NCI-H2196 treated with DMSO at 0.1 percent for 48 hours (cell line): ENCODE measurements at regions not wholly inside any gene's neighbourhood (a gene's known extent, or its start where the extent isn't known, plus 50 kb on each side); places are given as distances from the start of the nearest gene placed in this dataset.

ENCODE experiments used
- DNase-seq: peaks from one replicate; lab custom pipeline; 2025; ENCODE audit not compliant: unreplicated experiment; lab: John Stamatoyannopoulos, UW

DNA sequence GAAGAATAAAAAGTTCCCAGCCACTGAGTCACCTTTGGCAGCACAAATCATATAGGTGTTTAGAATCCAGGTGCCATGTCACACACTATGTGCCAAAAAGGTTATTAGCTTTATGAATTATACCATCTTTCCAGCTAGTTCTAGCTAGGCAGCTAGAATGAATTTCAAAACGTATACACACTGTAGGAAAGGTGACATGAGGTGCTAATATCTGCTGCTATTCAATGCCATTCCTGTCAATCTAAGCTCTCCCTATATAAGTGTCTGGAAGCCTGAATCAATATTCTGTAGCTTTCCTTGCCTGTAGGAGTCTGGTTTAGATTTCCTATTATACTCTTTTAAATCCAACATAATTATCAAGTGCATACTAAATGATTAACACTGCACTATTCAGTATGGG lies 868.6 kb downstream of the GATA3 start:
- DNase-seq, result no peak

DNA sequence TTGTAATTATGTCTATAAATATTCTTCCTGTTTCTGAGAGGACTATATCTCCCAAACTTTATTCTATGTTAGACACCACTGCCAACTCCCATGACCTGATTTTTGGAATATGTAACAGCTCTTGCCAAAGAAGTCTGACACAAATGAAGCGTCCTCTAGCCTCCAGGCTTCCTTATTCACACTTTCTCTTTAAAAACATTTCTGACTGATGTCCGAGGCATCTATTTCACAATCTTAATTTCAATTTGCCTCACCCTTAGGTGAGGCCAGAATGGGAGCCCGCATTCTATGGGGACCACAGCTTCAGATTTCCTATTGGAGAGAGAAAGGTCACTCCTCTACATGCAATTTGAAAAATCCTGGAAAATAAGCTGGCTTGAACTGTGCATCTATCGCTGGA lies 873.2 kb downstream of the GATA3 start:
- DNase-seq, result no peak

DNA sequence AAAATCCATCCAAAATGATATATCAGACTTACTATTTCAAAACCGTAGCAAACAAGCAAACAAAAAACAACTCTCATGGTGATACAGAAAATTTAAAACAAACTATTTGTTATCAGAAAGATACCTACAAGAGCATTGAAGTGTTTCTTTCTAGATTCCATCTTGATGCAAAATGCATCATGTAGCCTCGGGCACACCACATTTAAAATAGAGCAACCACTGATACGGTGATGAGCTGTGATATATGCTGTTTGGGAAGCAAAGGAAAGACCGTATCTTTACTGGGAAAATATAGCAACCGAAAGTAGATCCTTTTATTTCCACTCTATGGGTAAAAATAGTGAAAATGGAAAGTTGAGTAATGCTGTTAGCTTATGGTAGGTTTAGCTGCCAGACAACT lies 892.0 kb downstream of the GATA3 start:
- DNase-seq, result no peak

DNA sequence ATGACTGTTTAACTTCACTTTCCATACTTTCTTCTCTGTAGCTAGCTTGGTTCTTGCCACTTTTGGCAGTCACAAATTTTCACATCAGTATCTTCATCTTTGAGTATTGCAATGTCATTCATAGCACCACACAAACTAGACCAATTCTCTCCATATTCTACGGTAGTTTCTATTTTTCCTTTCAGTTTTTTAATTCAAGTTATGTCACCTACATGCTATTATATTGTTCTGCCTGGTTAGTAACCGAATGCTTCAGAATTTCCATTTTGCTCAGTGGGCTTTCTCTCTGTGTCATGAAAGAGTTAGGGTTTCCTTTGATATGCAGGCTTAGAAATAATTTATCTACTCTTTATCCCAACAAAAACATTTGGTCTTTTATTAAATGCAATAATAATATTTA lies 896.5 kb downstream of the GATA3 start:
- no peak for DNase-seq

DNA sequence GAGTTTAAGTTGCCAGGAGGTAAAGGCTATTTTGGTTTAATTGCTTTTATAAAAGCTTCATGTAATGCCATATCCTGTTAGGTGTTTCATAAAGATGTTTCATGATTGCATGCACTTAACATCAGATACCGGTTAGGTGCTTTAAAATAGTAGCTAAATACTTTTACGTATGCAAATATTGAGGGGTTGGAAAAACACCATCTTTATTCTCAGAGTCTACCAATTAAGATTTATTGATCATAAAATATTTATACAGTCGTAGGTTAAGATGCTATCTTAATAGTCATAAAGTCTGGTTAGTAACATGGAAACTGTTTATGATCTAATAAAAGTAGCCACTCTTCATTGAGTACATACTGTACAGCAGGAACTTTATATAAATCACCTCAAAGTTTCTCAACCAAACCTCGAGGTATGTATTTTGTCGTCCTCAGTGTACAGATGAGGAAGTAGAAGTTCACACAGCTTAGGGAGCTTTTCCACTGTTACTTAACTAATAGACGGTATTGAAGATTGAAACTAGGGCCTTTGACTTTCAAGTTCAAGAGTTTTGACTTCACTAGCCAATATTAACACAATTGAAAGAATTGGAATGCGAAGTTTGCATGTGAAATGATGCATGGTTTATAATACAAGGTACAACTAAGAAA lies 897.1 kb downstream of the GATA3 start:
- DNase-seq, result no peak

DNA sequence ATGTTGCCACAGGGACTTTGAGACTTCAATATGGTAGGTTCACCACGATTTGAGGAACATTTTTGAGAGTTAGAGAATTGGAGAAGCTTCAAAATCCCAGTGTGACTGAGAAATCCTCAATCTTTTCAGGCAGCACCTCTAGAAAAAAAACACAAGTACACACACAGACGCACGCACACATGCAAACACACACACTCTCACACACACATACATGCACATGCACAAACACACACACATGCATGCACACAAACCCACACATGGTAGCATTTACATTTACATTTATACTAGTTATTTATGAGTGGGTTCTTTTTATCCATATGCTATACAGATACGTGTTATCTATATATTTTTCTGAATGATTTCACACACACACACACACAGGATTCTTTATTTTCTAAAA lies 901.9 kb downstream of the GATA3 start:
- no peak for DNase-seq

DNA sequence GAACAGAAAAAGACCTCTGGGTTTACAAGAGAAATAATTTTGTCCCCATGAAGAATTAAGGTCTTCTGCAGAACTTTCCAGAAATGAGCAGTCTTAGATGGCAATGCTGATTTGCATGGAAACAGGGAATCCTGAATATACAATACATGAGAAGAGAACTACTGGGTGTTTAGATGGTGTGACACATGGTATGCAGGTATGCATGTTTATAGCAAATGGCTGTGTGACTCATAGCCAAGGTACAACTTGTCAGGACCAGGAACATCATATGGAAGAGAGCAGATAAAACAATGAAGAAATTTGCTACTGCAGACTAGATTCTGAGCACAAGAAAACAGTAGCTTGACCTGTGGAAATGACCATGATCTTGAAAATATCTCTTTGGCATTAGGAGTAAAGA lies 907.8 kb downstream of the GATA3 start:
- no peak for DNase-seq

DNA sequence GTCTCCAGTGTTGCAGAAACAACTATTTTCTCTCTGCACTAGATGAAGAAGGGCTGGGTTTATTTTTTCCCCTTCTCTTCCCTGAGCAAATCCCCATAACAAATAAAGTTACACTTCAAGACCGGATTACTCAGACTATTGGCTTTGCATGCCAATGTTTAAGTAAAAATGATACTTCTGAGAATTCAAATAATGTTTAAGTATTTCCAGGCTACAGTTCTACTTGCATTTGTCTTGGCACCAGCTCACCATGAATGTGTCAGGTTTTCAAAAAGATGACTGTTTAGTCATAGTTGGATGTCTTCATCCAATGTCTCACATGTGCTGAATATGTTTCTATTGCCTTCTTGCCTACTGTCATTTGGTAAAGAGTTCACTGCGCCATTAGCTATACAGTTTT lies 912.6 kb downstream of the GATA3 start:
- no peak for DNase-seq

DNA sequence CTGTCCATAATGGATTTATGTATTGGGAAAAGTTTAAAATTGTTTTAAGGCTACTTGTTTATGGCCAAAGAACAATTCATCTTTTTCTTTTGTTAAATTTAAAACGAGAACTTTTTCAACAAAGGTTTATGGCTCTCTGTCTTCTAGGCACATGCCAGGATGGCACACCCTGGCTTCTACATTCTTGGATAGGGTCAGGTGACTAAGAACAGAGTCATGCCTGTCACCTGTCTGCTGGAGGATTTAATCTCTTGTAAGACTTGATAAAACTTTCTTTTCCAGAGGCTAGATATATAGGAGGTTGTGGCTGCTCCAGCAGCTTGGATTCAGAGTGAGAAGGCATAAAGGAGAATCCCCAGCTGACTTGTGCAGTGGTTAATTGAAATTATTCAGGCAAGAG lies 915.4 kb downstream of the GATA3 start:
- no peak for DNase-seq

DNA sequence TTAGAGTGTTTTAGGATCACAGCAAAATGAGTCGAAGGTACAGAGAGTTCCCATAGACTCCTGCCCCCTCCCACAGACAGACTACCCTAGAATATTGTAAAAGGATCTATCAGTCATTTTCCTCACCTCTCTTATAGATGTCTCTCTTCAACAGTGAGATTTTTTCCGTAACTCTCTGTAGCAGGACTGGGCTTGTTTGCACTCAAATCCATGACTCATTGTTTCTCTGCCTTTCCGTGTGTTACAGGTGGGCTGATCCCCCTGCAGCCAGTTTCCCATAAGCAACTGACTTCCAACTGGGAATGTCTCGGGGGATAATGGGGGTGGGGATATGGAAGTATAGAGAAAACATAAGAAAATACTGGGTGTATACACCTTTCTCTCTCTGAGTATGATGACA lies 921.0 kb downstream of the GATA3 start:
- DNase-seq, result no peak

DNA sequence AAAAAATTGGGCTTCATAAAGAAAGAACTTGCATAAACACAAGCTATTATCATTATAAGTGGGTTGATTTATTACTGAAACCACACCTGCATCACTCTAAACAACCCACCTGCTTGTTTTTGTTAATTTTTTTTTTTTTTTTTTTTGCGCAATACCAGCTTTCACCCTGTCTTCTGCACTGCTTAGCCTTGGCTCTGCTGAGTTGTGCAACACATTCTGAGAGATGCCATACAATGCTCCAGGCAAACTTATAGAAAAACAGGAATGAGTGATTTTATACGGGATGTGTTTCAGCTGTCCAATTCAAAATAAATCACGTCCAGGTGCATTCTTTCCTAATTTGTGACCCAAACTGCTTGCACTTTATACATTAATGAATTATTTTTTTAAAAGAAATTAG lies 923.6 kb downstream of the GATA3 start:
- no peak for DNase-seq

DNA sequence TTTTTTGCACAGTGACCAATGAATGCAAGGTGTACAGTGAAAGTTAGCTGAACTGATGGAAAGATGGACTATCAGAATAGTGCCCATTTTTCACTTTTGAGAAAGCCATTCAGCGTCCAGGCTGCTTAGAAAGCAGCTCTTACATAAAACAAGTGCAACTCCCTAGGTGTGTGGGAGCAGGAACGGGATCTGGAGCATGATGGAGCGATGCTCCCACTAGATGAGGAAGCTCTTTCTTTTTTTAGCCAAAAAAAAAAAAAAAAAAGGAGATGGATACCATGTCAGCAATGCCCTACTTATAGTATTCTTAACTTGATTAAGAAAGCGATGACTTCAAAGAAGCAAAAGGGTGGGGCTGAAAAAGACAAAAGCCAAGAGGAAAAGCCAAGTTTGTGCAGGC lies 925.5 kb downstream of the GATA3 start:
- DNase-seq, result no peak

DNA sequence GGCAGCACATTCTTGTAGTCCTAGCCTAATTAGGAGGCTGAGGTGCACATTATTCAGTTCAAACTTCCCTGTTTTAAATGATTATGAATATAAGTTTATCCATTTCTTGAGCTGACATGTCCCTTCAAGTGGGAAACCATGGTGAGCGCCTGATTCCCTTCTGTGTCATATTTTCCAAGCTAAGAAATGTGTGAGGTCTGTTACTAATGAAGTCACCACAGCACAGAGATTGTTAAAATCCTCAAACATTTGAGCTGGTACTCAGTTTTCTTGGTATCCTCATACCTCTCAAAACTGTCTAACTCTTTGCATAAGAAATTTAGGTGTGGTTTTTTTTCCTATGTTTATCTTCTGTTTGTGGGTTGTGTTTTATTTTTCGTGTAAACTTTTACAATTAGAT lies 926.8 kb downstream of the GATA3 start:
- DNase-seq, result no peak

DNA sequence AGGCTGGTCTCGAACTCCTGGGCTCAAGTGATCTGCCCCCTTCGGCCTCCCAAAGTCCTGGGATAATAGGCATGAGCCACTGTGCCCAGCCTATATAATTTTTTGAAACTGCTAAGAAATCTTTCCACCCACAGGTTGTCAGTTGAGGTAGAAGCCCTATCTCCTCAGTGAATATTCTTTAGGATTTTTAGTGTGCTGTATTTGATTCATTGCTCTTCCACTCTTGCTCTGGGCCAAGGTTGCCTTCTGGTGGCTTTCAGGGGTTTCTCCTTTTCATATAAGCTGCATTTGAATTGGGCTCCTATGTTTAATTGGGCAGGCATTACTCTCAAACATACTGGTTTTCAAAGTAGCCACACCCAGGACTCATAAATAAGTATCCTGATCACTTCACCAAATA lies 931.2 kb downstream of the GATA3 start:
- no peak for DNase-seq

DNA sequence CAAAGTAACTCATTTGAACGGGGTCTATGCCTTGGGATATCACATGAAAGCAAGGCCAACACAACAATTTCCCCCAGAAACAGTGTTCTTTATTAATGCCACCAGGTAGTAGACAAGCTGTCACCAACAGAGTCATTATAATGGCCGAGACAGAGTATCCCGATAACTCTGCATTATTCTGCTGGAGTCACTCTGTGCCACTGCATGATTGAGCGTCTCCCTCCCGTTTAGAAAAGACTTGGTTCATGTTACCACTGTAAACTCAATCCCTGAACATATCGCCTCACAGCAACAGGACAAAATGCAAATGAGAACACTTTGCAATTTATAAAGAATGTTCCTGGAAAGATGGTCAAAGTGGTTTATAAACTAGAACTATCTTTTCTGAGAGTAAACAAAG lies 932.5 kb downstream of the GATA3 start:
- DNase-seq, result no peak

DNA sequence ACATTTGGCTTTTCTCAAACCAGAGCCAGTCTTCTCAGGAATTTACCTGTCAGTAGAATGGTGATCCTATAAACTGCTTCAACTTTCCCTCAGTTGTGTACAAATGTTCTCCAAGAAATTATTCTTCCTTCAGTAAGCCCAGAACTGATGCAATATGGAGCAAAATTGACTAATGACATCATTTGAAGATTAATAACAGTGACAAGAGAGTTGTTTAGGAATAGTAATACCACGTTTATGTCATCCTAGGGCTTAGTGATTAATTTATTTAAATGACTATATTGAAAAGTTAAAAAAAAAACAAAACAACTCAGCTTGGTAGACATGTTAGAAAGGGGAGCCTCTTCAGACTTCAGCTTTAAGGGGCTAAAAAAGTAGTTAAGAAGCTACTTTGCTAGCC lies 933.2 kb downstream of the GATA3 start:
- no peak for DNase-seq

DNA sequence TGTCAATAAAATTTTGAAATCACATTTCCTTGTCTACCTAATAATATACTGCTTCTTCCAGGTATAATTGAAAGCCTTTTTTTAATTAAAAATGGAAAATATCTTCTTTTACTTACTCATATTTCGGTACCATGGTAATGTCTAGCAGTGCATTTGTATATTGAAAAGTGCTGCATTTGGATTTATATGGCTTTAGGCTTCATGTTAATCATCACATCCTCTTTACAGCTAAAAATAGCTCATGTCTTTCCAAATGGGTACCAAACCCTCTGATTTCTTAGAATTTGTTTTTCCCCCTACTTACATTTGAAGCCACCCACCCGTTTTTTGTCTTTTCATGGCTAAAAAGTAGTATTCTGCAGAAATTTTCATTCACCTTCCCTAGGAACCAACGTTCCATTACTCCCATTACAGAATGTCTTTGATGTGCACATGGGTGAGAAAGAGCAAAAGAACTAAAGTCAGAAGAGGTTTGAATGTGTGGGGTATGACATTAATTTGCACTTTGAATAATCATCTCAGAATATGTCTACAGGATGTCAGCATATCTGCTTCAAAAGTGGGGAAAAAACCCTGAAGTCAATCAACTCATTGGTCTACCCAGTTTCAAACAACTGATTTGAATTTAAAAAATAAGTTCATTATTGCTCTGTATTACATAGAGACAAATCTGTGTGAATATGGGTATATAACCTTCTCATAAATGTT lies 935.9 kb downstream of the GATA3 start:
- no peak for DNase-seq

DNA sequence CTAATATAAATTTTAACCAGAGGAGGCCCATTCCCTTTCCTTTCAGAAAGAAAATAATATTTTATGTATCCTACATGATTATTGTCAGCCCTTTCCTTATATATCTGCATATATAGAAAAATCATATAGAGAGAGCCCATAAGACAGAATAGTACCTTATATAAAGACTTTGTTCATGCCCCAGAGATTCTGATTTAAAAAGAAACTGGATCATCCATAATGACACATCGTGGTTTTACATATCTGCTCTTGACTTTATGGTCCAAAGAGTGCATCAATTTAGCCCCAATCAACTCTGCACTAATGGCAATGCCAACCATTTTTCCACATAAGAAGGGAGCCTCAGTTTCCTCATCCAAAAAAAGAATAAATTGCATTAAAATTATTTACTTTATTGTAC lies 937.5 kb downstream of the GATA3 start:
- DNase-seq, result no peak

DNA sequence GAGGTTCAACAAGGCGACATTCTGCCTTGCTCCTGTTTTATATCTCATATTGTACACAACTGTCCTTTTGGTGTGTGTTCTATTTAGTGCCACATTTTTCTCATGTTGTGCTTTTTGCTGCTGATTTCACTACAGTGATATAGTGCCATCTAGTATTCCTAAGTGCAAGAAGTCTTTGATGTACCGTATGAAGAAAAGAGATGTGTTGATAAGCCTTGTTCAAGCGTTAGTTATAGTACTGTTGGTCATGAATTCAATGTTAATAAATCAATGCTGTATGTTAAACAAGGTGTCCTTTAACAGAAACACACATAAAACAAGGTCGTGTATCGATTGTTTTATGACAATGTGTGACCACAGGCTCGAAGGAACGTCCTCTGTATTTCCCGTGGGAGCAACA lies 939.4 kb downstream of the GATA3 start:
- DNase-seq, result no peak

DNA sequence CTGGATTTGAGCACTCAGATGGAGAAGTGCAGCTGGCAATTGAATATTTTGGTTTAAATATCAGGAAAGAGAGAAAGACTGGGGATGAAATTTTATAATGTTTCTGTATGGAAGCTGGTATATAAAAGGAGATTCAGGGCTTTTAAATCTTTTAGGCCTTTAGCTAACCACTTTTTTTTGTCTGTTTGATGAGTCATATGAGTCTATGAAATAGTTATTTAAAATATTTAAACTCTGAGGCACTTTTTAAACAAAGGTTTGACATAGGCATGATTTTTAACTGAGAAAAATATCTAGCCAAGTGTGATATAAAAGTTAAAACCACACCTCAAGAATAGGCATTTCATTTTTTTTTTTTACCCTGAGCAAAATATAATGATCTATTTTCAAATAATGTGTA lies 944.3 kb downstream of the GATA3 start:
- no peak for DNase-seq

DNA sequence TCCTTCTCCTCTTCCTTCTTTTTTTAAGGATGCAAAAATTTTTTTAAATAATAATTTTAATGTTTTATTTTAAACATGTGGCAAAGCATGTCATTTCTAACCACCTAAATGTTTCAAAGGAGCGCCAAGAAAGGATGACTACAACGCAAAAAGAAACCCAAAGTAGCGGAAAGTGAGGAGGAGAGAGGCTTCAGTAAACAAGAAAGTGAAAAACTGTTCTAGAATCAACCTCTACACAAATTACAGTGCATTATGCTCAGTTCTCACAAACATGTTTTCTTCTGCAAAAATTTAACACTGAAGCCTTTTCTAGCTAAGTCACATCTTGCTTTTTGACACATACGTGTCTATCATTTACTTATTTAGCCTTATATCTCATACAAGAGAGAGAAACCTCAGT lies 948.6 kb downstream of the GATA3 start:
- DNase-seq, result no peak

DNA sequence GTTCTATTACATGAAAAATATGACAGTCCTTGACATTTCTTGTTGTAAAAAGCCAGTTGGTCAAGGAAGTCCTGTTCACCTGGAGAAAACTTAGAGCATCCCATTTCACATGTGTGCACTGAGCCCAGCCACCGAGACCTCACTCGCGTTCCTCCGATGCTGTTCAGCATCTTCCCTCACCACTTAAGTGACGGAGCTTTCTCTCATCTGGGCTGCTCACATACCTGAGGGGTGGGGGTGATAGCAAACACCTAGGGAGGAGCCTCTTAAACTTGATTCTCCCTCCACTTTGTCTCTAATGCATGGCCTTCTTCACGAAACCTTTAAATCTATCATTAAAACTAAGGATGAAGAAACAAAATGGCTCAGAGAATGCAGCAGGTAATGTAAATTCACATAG lies 950.2 kb downstream of the GATA3 start:
- no peak for DNase-seq

DNA sequence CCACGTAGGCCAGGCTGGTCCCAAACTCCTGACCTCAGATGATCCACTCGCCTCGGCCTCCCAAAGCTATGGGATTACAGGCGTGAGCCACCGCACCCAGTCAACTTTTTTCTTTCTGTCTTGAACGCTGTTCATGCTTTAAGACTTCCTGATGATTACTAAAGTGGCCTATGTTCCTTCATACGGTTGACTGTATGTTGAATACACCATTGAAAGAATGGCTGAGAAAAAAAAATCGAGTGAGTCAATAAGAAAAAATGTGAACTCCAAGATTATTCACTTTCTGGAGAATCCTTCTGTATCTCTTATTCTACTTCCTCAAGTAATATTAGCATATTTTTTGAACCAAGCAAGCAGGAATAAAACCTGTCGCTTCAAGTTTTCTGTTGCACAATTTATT lies 955.0 kb downstream of the GATA3 start:
- no peak for DNase-seq
